ENCODE measurements at regions not wholly inside any gene's neighbourhood (a gene's known extent, or its start where the extent isn't known, plus 50 kb on each side); places are given as distances from the start of the nearest gene placed in this dataset.

DNA sequence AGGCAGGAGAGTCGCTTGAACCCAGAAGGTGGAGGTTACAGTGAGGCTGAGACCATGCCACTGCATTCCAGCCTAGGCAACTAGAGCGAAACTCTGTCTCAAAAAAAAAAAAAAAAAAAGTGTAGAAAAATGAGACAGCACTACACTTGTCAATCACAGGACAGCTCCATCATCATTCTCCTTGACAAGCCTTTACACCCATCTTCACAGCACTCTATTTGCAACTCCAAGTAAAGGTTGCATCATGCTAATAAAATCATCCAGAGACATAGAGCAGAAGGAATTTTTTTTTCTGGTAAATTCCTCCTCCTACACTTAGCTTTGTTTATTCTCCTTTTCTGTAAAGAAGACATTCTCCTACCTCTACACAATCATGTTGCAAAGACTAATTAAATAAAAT, 791.0 kb upstream of the HS3ST5 start:
- no peak for TF ChIP-seq YY1 (IDR thresholded peaks at IDR 0.05; ENCODE audit: insufficient read depth, insufficient read length)
- TF ChIP-seq ZNF274 (IDR thresholded peaks at IDR 0.05; ENCODE audit: low read depth, low read length): no peak
- TF ChIP-seq SUZ12 (IDR thresholded peaks at IDR 0.05; ENCODE audit: extremely low read depth, insufficient read depth, insufficient read length): no peak
